H1 (cell line): ENCODE measurements at regions not wholly inside any gene's neighbourhood (a gene's known extent, or its start where the extent isn't known, plus 50 kb on each side); places are given as distances from the start of the nearest gene placed in this dataset.

Experiments
- CHD1 ChIP-seq: IDR thresholded peaks from 2 replicates; pipeline ENCODE4 v1.6.1; 2012; ENCODE audit warnings: low read depth, low read length, improper control_type of control experiment
- CTCF ChIP-seq, 3 experiments: IDR thresholded peaks; 1 replicate in 2 of 3; 2 replicates in 1 of 3; pipeline versions ENCODE4 v1.5.1 to v1.6.1; 2011; ENCODE audit warnings: low read length in 3 of 3, mild to moderate bottlenecking in 3 of 3, inconsistent platforms in 2 of 3, low read depth in 1 of 3, moderate library complexity in 1 of 3; ENCODE audit not compliant: insufficient read depth in 1 of 3; ENCODE audit errors: control extremely low read depth in 1 of 3
- EZH2 ChIP-seq: fragments of 200-600 bp; sonication (generic); IDR thresholded peaks from 2 replicates; pipeline ENCODE4 v1.7.1; 2012; ENCODE audit warnings: low read depth, mild to moderate bottlenecking, moderate library complexity, low read length, inconsistent platforms; ENCODE audit not compliant: severe bottlenecking
- POLR2AphosphoS5 ChIP-seq: IDR thresholded peaks from 2 replicates; pipeline ENCODE4 v1.6.1; 2011; ENCODE audit warnings: low read depth, low read length
- TF ChIP-seq, protein P1 (sequence below): IDR thresholded peaks from 2 replicates; pipeline ENCODE4 v1.6.1; 2012; ENCODE audit warnings: inconsistent platforms

DNA sequence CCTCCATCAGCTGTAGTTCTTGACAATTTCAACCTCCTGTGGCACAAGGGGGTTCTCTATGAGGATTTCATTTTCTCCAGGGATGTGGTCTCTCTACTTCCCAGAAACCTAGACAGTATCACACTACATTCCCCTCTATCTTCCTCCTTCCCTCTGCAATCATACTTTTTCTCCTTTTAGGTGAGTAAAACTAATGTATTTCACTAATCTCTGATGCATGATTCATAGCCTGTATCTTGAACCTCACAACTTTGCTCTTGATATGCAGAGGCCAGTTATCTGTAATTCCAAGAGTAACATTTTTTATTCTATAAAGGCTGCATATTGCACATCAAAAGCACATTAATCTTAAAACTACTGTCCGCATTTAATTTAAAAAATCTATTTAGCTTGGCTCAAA lies 449.6 kb downstream of the RFPL4B start:
- TF ChIP-seq EZH2 (no peak), CTCF (IDR thresholded peaks at IDR 0.05; ENCODE audit: control extremely low read depth in 1 of 3, insufficient read depth in 1 of 3, low read depth in 1 of 3, low read length in 3 of 3) (no peak), CHD1 (no peak), POLR2AphosphoS5 (no peak)
- TF ChIP-seq, protein P1, sequence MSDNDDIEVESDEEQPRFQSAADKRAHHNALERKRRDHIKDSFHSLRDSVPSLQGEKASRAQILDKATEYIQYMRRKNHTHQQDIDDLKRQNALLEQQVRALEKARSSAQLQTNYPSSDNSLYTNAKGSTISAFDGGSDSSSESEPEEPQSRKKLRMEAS, result no peak
